SHP77 (cell line): ENCODE measurements at regions not wholly inside any gene's neighbourhood (a gene's known extent, or its start where the extent isn't known, plus 50 kb on each side); places are given as distances from the start of the nearest gene placed in this dataset.
"Not testable (repeated sequence)": the region's sequence is repeated elsewhere in the genome, so short reads cannot be mapped to it uniquely, and the experiment has no call there.

Source experiments
- DNase-seq, 2 experiments: peaks; one replicate each; lab custom pipeline; 2025; lab: John Stamatoyannopoulos, UW

GRCh38 chr13:100811928-100812327 lies 137.3 kb upstream of the TMTC4 start:
- no peak for DNase-seq

- DNase-seq, result no peak
Observed at GRCh38 chr13:100811024-100811865, 136.7 kb upstream of the TMTC4 start.

- no peak for DNase-seq
Observed at GRCh38 chr13:100810481-100810880, 135.9 kb upstream of the TMTC4 start.

GRCh38 chr13:100809856-100810255 lies 135.3 kb upstream of the TMTC4 start:
- peak in 1 of 2 experiments; percentile 4 for DNase-seq

- DNase-seq, result no peak
Observed at GRCh38 chr13:100809129-100809390, 134.5 kb upstream of the TMTC4 start.

- DNase-seq, result no peak
Observed at GRCh38 chr13:100808330-100809128, 133.9 kb upstream of the TMTC4 start.

GRCh38 chr13:100803091-100803490 lies 128.5 kb upstream of the TMTC4 start:
- no peak for DNase-seq

- no peak for DNase-seq
Observed at GRCh38 chr13:100800283-100800875, 125.8 kb upstream of the TMTC4 start.

GRCh38 chr13:100798739-100799361 lies 124.3 kb upstream of the TMTC4 start:
- DNase-seq, result no peak

- no peak for DNase-seq
Observed at GRCh38 chr13:100797921-100798320, 123.3 kb upstream of the TMTC4 start.

GRCh38 chr13:100796463-100796862 lies 121.9 kb upstream of the TMTC4 start:
- DNase-seq, result no peak

- DNase-seq, result no peak
Observed at GRCh38 chr13:100794575-100794974, 120.0 kb upstream of the TMTC4 start.

GRCh38 chr13:100790405-100790804 lies 115.8 kb upstream of the TMTC4 start:
- DNase-seq, result no peak

- DNase-seq, result no peak
Observed at GRCh38 chr13:100789968-100790367, 115.4 kb upstream of the TMTC4 start.

- DNase-seq, result no peak
Observed at GRCh38 chr13:100789481-100789880, 114.9 kb upstream of the TMTC4 start.

- no peak for DNase-seq
Observed at GRCh38 chr13:100789025-100789424, 114.4 kb upstream of the TMTC4 start.

GRCh38 chr13:100788540-100788939 lies 113.9 kb upstream of the TMTC4 start:
- DNase-seq, result no peak

- DNase-seq, result no peak
Observed at GRCh38 chr13:100787899-100788298, 113.3 kb upstream of the TMTC4 start.

GRCh38 chr13:100776686-100777085 lies 102.1 kb upstream of the TMTC4 start:
- DNase-seq, result not testable (repeated sequence)

- DNase-seq, result peak; percentile 19 to 40
Observed at GRCh38 chr13:100773923-100774663, 99.5 kb upstream of the TMTC4 start.

- DNase-seq, result no peak
Observed at GRCh38 chr13:100773429-100773828, 98.8 kb upstream of the TMTC4 start.

GRCh38 chr13:100767192-100767591 lies 92.6 kb upstream of the TMTC4 start:
- no peak for DNase-seq
